ENCODE measurements at regions not wholly inside any gene's neighbourhood (a gene's known extent, or its start where the extent isn't known, plus 50 kb on each side); places are given as distances from the start of the nearest gene placed in this dataset.

- ATAC-seq (no peak), DNase-seq (no peak)
- peaks cover 0 to 5% (median 2%) of the 10 kb centered on the region in 3 donors for H3K27me3 ChIP-seq
- no peak overlapping the region for H3K4me3 ChIP-seq
- no peak for TF ChIP-seq POLR2A (IDR thresholded peaks at IDR 0.05)
- no peak for TF ChIP-seq CTCF (IDR thresholded peaks at IDR 0.05 in 4 of 5, conservative IDR thresholded peaks at IDR 0.05 in 1 of 5)
- in situ Hi-C loops (cut with MboI; ENCODE audit: low sequenced_read_pairs in 4 of 4): loop anchor here in 1 of 4 donors (25.0 kb wide), 1 partner anchor 102 kb away; no protein-coding TSS in a partner anchor
- H3K27ac ChIP-seq: no peak overlapping the region
- no peaks in the 10 kb centered on the region for H3K4me1 ChIP-seq
- intact Hi-C loops (cut with DNase I; ENCODE audit: low total_unique reads): no loop called here
- H3K36me3 ChIP-seq: no peaks in the 10 kb centered on the region
- no peaks in the 10 kb centered on the region for H3K9me3 ChIP-seq
Observed at GRCh38 chr22:26888887-26889286, 231.5 kb downstream of the MIAT start.

GRCh38 chr22:26889802-26890201 is 232.4 kb downstream of the MIAT start:
- Histone ChIP-seq H3K4me1 (no peaks in the 10 kb centered on the region), H3K9me3 (no peaks in the 10 kb centered on the region), H3K27ac (no peak overlapping the region), H3K27me3 (peaks cover 0 to 5% (median 2%) of the 10 kb centered on the region in 3 donors), H3K36me3 (no peaks in the 10 kb centered on the region), H3K4me3 (no peak overlapping the region)
- TF ChIP-seq POLR2A (IDR thresholded peaks at IDR 0.05) (no peak), CTCF (IDR thresholded peaks at IDR 0.05 in 4 of 5, conservative IDR thresholded peaks at IDR 0.05 in 1 of 5) (no peak)
- DNase-seq (no peak), ATAC-seq (no peak)
- intact Hi-C loops (cut with DNase I; ENCODE audit: low total_unique reads): no loop called here
- in situ Hi-C loops (cut with MboI; ENCODE audit: low sequenced_read_pairs in 4 of 4): loop anchor here in 2 of 4 donors (10.0 to 25.0 kb wide), 2 partner anchors 65 to 103 kb away; no protein-coding TSS in a partner anchor

GRCh38 chr22:26890870-26891269 is 233.5 kb downstream of the MIAT start:
- H3K27me3 ChIP-seq: peaks cover 0 to 5% (median 2%) of the 10 kb centered on the region in 3 donors
- DNase-seq: no peak
- no peaks in the 10 kb centered on the region for H3K4me1 ChIP-seq
- TF ChIP-seq POLR2A (IDR thresholded peaks at IDR 0.05): no peak
- TF ChIP-seq CTCF (IDR thresholded peaks at IDR 0.05 in 4 of 5, conservative IDR thresholded peaks at IDR 0.05 in 1 of 5): no peak
- intact Hi-C loops (cut with DNase I; ENCODE audit: low total_unique reads): no loop called here
- no peak overlapping the region for H3K27ac ChIP-seq
- H3K36me3 ChIP-seq: no peaks in the 10 kb centered on the region
- in situ Hi-C loops (cut with MboI; ENCODE audit: low sequenced_read_pairs in 4 of 4): loop anchor here in 2 of 4 donors (10.0 to 25.0 kb wide), 2 partner anchors 64 to 104 kb away; no protein-coding TSS in a partner anchor
- ATAC-seq: no peak
- H3K9me3 ChIP-seq: no peaks in the 10 kb centered on the region
- H3K4me3 ChIP-seq: no peak overlapping the region

GRCh38 chr22:26891429-26891828 is 234.0 kb downstream of the MIAT start:
- ATAC-seq (no peak), DNase-seq (no peak)
- in situ Hi-C loops (cut with MboI; ENCODE audit: low sequenced_read_pairs in 4 of 4): loop anchor here in 2 of 4 donors (10.0 to 25.0 kb wide), 2 partner anchors 63 to 104 kb away; no protein-coding TSS in a partner anchor
- Histone ChIP-seq H3K27me3 (peaks cover 0 to 5% (median 2%) of the 10 kb centered on the region in 3 donors), H3K9me3 (no peaks in the 10 kb centered on the region), H3K27ac (no peak overlapping the region), H3K4me1 (no peaks in the 10 kb centered on the region), H3K4me3 (no peak overlapping the region), H3K36me3 (no peaks in the 10 kb centered on the region)
- TF ChIP-seq POLR2A (IDR thresholded peaks at IDR 0.05) (no peak), CTCF (IDR thresholded peaks at IDR 0.05 in 4 of 5, conservative IDR thresholded peaks at IDR 0.05 in 1 of 5) (no peak)
- intact Hi-C loops (cut with DNase I; ENCODE audit: low total_unique reads): no loop called here

Data from gastrocnemius medialis (tissue), 4 donors.